ENCODE measurements at regions not wholly inside any gene's neighbourhood (a gene's known extent, or its start where the extent isn't known, plus 50 kb on each side); places are given as distances from the start of the nearest gene placed in this dataset.
A peak's percentile ranks its signal among the peaks of the same experiment; 100 is the strongest.

DNA sequence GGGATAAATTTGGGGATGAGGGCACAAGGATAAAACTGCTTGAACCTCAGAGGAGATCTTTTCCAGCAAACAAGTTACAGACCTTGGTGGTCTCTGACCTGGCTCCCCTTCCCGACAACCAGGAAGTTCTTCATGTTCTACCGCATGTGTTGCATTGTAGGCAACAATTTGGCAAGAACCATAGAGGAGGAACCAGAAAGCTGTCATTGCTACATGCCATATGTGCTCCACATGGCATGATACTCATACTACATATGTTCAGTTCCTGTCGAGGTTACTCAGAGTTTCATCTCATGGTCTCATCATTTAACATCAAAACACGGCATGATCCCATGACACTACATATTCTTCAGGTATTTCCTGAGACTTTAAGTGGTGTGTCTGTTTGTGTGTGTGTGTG lies 235.9 kb downstream of the OR13H1 start:
- DNase-seq, result no peak

DNA sequence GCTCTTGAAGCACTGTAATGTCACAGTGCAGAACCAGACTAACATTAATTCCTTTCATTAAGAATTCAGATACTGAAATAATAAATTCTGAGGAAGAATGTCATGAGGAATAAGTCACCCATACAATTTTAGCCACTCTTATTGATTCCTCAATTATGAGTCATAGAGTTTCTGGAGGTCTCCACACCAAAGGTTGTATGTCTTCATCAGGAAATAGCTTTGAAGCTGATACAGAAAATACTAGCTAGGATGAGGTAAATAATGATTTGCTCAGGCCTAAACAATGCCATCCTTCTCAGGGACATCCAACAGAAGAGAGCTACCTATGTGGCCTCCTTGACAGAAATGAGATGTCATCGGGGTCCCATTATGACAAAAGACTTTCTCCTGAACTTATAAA lies 238.8 kb downstream of the OR13H1 start:
- no peak for DNase-seq

DNA sequence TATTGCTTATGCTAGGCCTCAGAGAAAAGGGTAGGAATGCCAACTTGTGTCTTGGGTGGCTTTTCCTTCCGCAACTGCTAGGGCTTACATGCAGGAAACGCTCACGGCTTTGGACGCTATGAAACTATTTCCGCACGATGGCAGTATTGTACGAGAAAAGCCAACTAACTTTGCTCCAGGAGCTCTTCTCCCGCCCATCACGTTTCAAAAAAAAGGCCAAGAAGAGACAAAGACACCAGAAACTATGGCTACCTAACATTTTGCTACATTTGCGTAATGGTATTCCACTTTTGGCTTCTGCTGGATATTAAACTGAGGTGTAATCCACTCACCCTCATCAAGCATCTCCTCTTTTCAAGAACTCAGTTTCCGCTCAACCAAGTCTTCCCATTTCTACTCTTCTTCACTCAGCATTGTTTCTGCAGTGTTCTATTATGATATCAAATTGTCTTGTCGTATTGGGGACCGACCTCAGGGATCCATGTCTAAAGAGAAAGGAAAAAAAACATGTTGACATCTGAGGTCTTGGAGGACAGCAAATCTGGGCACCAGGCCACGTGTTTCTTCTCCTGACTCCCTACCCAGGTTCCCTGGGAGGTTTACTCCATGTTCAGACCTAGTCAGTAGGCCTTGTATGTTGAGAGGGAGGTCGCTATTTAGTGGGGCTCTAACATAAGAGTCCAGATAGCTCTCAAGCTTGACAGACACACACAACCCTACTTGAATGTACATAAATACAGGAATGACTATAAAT lies 239.4 kb upstream of the STK26 start:
- no peak for DNase-seq

DNA sequence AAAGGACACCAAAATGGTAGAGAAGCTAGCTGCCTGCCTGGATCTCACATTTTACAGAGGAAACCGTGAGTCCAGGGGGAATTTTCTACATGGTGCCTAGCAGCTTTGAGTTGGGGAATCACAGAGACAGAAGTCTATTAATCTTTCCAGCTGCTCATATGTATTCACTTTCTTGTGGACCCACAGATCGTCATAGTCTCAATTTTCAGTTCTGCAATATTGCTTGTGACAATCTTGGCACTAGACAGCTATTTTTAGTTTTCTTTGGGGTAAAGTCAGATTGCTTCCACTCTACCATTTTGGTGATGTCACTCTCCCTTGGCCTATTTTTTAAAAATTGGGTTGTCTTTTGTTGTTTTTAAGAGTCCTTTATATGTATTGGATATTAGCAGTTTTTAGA lies 233.4 kb upstream of the STK26 start:
- DNase-seq, result no peak

GRCh38 chrX:131791608-131792355 lies 231.3 kb upstream of the STK26 start:
- DNase-seq, result no peak

GRCh38 chrX:131792356-131792749 lies 230.7 kb upstream of the STK26 start:
- DNase-seq, result no peak

DNA sequence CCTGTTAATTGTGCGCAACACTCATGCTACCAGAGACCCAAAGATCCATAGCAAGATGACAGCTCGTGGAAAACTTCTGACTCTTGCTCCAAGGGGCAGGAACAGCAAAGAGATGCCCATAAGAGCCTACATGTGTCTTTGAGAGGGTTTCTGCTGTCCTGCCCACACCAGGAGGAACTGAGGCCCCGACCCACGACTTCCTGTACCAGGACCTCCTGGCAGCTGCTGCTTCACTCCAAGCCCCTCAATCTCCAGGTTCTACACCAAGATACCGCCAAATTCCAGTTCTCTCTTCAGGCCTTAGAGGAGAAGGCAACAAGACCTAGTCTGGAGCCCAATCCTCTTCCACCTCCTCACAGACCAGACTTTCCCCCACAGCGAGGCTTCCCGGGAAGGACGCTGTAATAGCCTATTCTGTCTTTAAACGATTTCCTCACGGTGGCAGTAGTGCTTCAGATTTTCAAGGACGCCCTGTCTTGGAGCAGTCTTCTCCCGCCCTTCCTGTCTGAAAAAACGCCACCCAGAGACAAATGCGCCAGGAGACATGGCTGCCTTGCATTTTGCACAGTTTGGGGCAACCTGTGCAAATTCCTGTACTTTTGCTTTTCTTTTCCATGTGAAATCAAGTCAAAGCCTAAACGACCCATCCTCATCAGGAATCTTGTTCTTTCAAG lies 230.2 kb upstream of the STK26 start:
- no peak for DNase-seq

- no peak for DNase-seq
Observed at GRCh38 chrX:131795442-131796229, 227.5 kb upstream of the STK26 start.

- no peak for DNase-seq
Observed at GRCh38 chrX:131801066-131801465, 222.0 kb upstream of the STK26 start.

DNA sequence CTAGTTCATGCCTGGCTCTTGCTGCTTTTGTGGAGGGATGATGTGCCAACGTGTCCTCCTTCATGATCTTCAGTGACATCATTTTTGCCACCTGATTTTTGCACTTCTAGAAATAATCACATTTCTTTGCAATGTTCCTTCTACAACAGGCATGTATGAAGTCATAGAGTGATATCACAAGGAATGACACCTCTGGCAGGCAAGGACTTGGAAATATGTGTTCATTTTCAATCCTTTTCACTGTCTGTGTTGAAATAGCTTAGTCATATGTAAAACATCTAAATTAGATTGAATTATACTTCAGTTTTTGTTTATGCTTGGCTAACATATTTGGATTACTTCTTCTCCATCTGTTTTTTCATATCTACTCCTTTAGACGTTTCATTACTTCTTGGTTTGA lies 221.2 kb upstream of the STK26 start:
- no peak for DNase-seq

DNA sequence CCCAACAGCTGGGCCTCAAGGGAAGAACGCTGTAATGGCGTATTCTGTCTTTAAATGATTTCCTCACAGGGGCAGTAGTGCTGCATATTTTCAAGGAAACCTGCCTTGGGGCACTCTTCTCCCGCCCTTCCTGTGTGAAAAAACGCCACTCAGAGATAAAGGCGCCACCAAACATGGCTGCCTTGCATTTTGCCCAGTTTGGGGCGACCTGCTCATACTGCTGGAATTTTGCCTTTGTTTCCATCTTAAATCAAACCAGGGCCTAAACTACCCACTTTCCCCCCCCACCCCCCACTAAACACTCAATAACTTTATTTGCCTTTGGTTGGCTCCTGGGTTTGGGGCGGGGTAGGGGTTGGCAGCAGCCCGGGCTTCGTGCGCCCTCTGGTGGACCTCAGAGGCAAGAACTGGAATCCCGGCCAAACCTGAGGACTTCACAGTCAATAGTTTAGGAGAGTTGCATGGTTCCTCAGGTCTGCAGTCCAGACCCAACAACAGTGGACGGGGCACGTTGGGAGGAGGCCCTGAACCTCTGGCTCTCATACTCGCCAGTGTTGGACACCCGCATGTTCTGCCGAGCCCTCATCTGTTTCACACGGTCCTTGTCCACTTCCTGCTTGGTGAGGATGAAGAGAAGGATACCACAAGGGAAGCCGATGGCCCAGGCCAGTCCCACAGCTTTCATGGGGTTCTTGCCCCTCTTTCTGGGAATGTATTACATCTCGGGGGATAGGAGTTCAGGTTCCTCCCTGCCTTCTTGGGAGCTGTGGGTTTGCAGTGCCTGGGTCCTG lies 220.1 kb upstream of the STK26 start:
- no peak for DNase-seq

GRCh38 chrX:131812847-131813825 lies 210.0 kb upstream of the STK26 start:
- DNase-seq, result no peak

DNA sequence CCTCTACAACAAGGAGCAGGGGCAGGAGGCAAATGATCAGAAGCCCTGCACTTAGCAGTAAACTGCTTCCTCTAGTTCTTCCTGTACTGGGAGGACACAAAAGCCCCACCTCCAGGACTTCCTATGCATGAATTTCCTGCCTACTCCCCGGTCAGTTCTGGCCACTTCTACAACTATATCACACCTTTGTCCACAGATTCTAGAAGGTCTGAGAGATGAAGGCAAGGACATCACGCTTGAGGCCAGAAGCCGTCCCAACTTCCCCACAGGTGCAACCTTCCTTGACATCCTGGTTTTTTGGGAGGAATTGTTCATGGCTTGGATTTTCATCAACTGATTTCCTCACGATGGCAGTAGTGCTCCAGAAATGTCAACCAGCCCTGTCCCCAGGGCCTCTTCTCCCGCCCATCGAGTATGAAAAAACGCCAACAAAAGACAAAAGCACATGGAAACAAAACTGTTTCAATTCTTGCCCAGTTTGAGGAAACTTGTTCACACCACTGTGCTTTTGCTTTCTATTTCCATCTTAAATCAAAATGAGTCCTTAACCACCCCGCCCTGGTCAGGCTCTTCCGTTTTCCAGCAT lies 206.5 kb upstream of the STK26 start:
- DNase-seq, result no peak

GRCh38 chrX:131818297-131818936 lies 204.7 kb upstream of the STK26 start:
- DNase-seq, result no peak

DNA sequence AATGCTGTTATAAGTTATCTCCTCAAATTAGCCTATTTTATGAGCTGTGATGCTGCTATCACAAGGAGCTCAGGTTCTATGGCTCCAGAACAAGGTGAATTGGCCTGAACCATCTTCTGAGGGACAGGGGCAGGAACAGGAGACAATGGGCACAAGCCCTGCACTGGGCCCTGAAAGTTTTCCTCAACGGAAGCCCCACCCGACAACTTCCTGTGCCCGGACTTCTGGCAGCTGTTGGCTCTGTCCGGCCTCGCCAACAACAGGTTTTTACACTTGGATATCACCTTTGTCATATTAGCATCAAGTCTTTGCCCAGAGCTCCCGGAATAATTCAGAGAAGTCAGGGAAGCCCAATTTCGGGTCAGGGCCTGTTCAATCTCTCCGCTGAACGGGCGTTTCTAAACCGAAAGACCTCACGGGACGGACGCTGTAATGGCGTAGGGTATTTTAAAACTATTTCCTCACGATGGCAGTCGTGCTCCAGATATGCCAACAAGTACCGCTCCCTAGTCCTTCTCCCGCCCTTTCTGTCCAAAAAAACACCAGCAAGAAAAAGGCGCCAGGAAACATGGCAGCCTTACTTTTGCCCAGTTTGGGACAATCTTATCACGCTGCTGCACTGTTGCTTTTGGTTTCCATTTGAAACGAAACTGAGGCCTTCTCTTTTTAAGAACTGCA lies 201.0 kb upstream of the STK26 start:
- no peak for DNase-seq

- DNase-seq, result no peak
Observed at GRCh38 chrX:131826572-131826971, 196.5 kb upstream of the STK26 start.

DNA sequence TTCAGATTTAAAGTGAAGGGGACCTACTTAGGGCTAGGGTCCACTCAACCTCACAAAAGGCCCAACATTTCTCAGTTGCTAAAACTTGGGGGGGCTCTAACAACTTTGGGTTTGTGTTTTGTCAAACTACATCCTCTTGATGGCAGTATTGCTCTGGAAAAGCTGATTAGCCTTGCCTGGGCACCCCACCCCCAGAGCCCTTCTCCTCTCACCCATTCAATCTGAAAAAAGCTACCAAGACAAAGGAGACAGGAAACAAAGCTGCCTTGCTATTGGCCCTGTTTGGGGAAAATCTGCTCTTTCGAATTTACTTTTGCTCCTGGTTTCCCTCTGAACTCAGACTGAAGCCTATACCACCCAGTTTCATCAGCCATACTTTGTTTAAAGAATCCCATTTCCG lies 195.2 kb upstream of the STK26 start:
- DNase-seq, result no peak

DNA sequence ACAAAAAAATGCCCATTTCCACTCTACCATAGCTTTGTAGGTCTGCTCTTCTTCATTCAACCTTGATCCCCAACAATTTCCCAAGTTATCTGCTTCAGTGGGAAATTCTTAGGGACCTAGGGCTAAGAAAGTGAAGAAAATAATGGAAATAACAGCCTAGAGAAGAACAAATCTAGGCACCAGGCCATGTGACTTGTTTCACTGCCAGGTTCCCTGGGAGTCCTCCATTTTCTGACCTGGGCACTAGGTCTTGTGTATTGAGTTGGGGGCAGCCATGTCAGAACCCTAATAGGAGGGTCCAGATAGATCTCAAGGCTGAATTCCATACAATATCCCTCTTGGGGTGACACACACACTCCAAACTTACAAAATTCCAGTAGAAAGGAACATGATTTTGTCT lies 194.6 kb upstream of the STK26 start:
- no peak for DNase-seq

GRCh38 chrX:131830400-131831184 lies 192.5 kb upstream of the STK26 start:
- peak; percentile 57 for DNase-seq
